ENCODE measurements at regions not wholly inside any gene's neighbourhood (a gene's known extent, or its start where the extent isn't known, plus 50 kb on each side); places are given as distances from the start of the nearest gene placed in this dataset.
A peak's percentile ranks its signal among the peaks of the same experiment; 100 is the strongest.

- H2AFZ ChIP-seq (ENCODE audit: low read depth, low read length): no peak overlapping the region
- no peak for FAIRE-seq
- TF ChIP-seq KAT7 (CRISPR knock-in tag; IDR thresholded peaks at IDR 0.05; ENCODE audit: borderline replicate concordance): no peak
- TF ChIP-seq MTF1 (CRISPR knock-in tag; IDR thresholded peaks at IDR 0.05; ENCODE audit: borderline replicate concordance): no peak
- no peak for TF ChIP-seq HDAC6 (IDR thresholded peaks at IDR 0.05; ENCODE audit: low read depth, low read length)
- TF ChIP-seq ARHGAP35 (IDR thresholded peaks at IDR 0.05; ENCODE audit: partially characterized antibody): no peak
- peak; percentile 29; the same call in 1 of the 2 replicates for TF ChIP-seq MAFK (IDR thresholded peaks at IDR 0.05; ENCODE audit: low read length)
- peak; percentile 67 for TF ChIP-seq ZNF316 (IDR thresholded peaks at IDR 0.05)
- TF ChIP-seq MAFG (tag; conservative IDR thresholded peaks at IDR 0.05): 0 out of 2 replicates have a peak, but pooled peaks have one; percentile 39
- TF ChIP-seq, protein P1, sequence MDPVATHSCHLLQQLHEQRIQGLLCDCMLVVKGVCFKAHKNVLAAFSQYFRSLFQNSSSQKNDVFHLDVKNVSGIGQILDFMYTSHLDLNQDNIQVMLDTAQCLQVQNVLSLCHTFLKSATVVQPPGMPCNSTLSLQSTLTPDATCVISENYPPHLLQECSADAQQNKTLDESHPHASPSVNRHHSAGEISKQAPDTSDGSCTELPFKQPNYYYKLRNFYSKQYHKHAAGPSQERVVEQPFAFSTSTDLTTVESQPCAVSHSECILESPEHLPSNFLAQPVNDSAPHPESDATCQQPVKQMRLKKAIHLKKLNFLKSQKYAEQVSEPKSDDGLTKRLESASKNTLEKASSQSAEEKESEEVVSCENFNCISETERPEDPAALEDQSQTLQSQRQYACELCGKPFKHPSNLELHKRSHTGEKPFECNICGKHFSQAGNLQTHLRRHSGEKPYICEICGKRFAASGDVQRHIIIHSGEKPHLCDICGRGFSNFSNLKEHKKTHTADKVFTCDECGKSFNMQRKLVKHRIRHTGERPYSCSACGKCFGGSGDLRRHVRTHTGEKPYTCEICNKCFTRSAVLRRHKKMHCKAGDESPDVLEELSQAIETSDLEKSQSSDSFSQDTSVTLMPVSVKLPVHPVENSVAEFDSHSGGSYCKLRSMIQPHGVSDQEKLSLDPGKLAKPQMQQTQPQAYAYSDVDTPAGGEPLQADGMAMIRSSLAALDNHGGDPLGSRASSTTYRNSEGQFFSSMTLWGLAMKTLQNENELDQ (CRISPR knock-in tag; IDR thresholded peaks at IDR 0.05; ENCODE audit: borderline replicate concordance): no peak
- TF ChIP-seq C11orf30 (IDR thresholded peaks at IDR 0.05; ENCODE audit: low read depth): peak; percentile 54; the same call in 1 of the 2 replicates
- ChIA-PET CTCF (ENCODE audit: low intra/inter-chr PET ratio) (no interaction called here), POLR2A (no interaction called here)
- BruUV-seq (replicated peaks): no TSS peak
- no peak overlapping the region for H3K27ac ChIP-seq (ENCODE audit: extremely low read depth, low read depth, low read length)
- H3K27me3 ChIP-seq (ENCODE audit: control insufficient read depth in 2 of 2, insufficient read depth in 2 of 2, low read length in 2 of 2): no peaks in the 10 kb centered on the region
- H3K9me3 ChIP-seq (replicated peaks; ENCODE audit: control insufficient read depth, insufficient read depth, low read depth, low read length): no peaks in the 10 kb centered on the region
- DNase-seq (ENCODE audit: extremely low read depth in 1 of 4, low spot score in 3 of 4): no peak
- H3K4me2 ChIP-seq (ENCODE audit: insufficient read depth, low read length): no peak overlapping the region
- no peaks in the 10 kb centered on the region for H3K36me3 ChIP-seq (ENCODE audit: control insufficient read depth, insufficient read depth, low read length)
- H3K4me1 ChIP-seq (replicated peaks in 1 of 2; ENCODE audit: control insufficient read depth in 2 of 2, insufficient read depth in 2 of 2, low read length in 2 of 2): no peaks in the 10 kb centered on the region
- H3K79me2 ChIP-seq (ENCODE audit: control insufficient read depth, insufficient read depth, low read length): no peaks in the 10 kb centered on the region
- intact Hi-C loops (cut with micrococcal nuclease): no loop called here
- H3K9me1 ChIP-seq (ENCODE audit: control insufficient read depth, insufficient read depth, low read length): no peaks in the 10 kb centered on the region
- H4K20me1 ChIP-seq (replicated peaks; ENCODE audit: control insufficient read depth, insufficient read depth, low read length): no peaks in the 10 kb centered on the region
- in situ Hi-C loops (cut with MboI): no loop called here
- no peak for ATAC-seq
- H3K9ac ChIP-seq (ENCODE audit: insufficient read depth in 1 of 2, low read depth in 2 of 2, low read length in 2 of 2): no peak overlapping the region
- H3K4me3 ChIP-seq: no peak overlapping the region
Observed at GRCh38 chr6:84576029-84576428, 188.4 kb downstream of the TBX18 start.

Data from K562 (cell line).